ENCODE measurements at regions not wholly inside any gene's neighbourhood (a gene's known extent, or its start where the extent isn't known, plus 50 kb on each side); places are given as distances from the start of the nearest gene placed in this dataset.

GRCh38 chr12:125360540-125360939 is 295.3 kb downstream of the AACS start:
- in situ Hi-C loops (cut with MboI; ENCODE audit: low sequenced_read_pairs, unreplicated experiment) = no loop called here
- no peak for DNase-seq (ENCODE audit: low spot score)
- TF ChIP-seq, protein P1, sequence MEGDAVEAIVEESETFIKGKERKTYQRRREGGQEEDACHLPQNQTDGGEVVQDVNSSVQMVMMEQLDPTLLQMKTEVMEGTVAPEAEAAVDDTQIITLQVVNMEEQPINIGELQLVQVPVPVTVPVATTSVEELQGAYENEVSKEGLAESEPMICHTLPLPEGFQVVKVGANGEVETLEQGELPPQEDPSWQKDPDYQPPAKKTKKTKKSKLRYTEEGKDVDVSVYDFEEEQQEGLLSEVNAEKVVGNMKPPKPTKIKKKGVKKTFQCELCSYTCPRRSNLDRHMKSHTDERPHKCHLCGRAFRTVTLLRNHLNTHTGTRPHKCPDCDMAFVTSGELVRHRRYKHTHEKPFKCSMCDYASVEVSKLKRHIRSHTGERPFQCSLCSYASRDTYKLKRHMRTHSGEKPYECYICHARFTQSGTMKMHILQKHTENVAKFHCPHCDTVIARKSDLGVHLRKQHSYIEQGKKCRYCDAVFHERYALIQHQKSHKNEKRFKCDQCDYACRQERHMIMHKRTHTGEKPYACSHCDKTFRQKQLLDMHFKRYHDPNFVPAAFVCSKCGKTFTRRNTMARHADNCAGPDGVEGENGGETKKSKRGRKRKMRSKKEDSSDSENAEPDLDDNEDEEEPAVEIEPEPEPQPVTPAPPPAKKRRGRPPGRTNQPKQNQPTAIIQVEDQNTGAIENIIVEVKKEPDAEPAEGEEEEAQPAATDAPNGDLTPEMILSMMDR (IDR thresholded peaks at IDR 0.05; ENCODE audit: borderline replicate concordance, control extremely low read depth, extremely low read depth, insufficient read depth, missing control alignments) = no peak

- in situ Hi-C loops (cut with MboI; ENCODE audit: low sequenced_read_pairs, unreplicated experiment) = no loop called here
- no peak for DNase-seq (ENCODE audit: low spot score)
- TF ChIP-seq, protein P1 (IDR thresholded peaks at IDR 0.05; ENCODE audit: borderline replicate concordance, control extremely low read depth, extremely low read depth, insufficient read depth, missing control alignments) = no peak
Observed at GRCh38 chr12:125371033-125371432, 305.8 kb downstream of the AACS start.

DNA sequence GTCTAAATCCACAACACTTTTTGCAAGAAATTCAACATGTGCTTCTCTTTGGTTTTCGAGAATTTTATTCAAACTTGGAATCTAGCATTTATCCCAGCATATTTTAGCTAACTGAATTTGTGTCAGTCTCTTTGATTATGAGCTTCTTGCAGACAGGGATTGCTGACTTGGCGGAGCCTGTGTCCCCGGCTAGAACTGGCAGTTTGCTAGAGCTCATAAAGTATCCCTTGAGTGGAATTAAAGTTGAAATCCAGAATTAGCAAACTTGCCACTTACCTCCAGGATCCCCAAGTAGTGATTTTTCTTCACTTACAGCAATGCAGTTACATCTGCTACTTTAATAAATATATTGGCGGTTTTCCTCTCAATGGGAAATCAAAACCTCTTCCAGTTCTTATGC is 306.9 kb downstream of the AACS start:
- TF ChIP-seq, protein P1 (IDR thresholded peaks at IDR 0.05; ENCODE audit: borderline replicate concordance, control extremely low read depth, extremely low read depth, insufficient read depth, missing control alignments) = no peak
- in situ Hi-C loops (cut with MboI; ENCODE audit: low sequenced_read_pairs, unreplicated experiment) = no loop called here
- DNase-seq (ENCODE audit: low spot score) = no peak

DNA sequence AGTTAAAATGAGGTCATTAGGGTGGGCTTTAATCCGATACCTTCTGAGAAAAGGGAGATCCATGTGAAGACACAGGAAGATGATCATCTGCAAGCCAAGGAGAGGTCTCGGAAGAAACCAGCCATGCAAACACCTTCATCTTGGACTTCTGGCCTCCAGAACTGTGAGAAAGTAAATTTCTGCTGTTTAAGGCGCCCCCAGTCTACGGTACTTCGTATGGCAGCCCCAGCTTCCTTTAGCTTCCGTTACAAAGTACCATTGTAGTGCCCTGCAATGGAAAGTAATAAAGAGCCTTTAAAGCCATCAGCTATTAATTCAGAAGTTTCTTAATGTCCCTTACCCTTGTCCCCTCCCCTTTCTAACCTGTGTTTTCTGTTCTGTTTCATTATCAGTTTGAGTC is 308.1 kb downstream of the AACS start:
- in situ Hi-C loops (cut with MboI; ENCODE audit: low sequenced_read_pairs, unreplicated experiment) = no loop called here
- TF ChIP-seq, protein P1 (IDR thresholded peaks at IDR 0.05; ENCODE audit: borderline replicate concordance, control extremely low read depth, extremely low read depth, insufficient read depth, missing control alignments) = no peak
- no peak for DNase-seq (ENCODE audit: low spot score)

DNA sequence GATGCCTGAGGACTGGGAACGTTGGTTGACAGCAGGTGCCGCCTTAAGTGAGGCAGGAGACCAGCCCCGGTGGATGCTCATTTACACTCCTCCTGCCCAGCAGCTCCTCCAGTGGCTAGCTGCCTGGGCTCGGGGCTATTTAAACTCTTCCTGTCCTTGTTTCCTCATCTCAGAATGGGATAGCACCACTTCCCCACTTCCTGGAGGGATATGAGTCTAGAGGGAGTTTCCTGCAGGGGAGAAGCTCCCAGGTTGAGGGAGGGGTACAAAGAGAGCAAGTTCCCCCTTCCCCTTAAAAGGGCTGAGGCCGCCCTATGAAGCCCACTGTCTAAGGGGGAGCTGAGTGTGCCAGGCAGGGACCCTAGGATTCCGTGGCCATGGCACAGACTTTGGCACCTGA is 311.2 kb downstream of the AACS start:
- DNase-seq (ENCODE audit: low spot score) = no peak
- TF ChIP-seq, protein P1 (IDR thresholded peaks at IDR 0.05; ENCODE audit: borderline replicate concordance, control extremely low read depth, extremely low read depth, insufficient read depth, missing control alignments) = no peak
- in situ Hi-C loops (cut with MboI; ENCODE audit: low sequenced_read_pairs, unreplicated experiment) = no loop called here

DNA sequence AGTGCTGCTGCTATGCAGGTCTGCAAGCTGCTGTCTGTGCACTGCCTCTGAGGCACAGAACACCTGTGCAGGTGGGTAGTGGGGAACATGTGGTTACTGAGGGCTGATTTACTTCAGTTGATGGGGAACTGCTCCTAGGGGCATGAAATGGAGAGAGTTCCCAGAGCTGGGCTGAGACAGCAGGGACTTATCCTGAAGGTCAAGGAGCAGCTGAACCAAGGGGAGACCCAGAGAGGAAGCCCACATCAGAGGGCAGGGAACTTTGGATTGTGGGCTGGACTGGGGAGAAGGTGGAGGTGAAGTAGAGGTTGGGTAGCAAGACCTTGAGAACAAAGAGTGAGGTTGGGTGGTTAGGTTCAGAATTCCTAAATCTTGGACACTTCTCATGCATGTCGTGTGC is 311.9 kb downstream of the AACS start:
- TF ChIP-seq, protein P1 (IDR thresholded peaks at IDR 0.05; ENCODE audit: borderline replicate concordance, control extremely low read depth, extremely low read depth, insufficient read depth, missing control alignments) = no peak
- no peak for DNase-seq (ENCODE audit: low spot score)
- in situ Hi-C loops (cut with MboI; ENCODE audit: low sequenced_read_pairs, unreplicated experiment) = no loop called here

GRCh38 chr12:125381373-125381772 is 316.1 kb downstream of the AACS start:
- TF ChIP-seq, protein P1 (IDR thresholded peaks at IDR 0.05; ENCODE audit: borderline replicate concordance, control extremely low read depth, extremely low read depth, insufficient read depth, missing control alignments) = no peak
- DNase-seq (ENCODE audit: low spot score) = no peak
- in situ Hi-C loops (cut with MboI; ENCODE audit: low sequenced_read_pairs, unreplicated experiment) = no loop called here

All from GM13976 (cell line).